Gastrocnemius medialis (tissue), 4 donors: ENCODE measurements at regions not wholly inside any gene's neighbourhood (a gene's known extent, or its start where the extent isn't known, plus 50 kb on each side); places are given as distances from the start of the nearest gene placed in this dataset.

Experiments
- ATAC-seq, 2 donors: fragments of 150-250 bp; one replicate each; pipeline ENCODE4 v1.9.1; 2016
- DNase-seq, 2 donors: peaks; one replicate each; pipeline ENCODE4 v3.0.0-alpha.2; 2019
- H3K27ac ChIP-seq, 4 donors: fragments of 200-600 bp; sonication (generic); 1 replicate in 1 of 4; 2 replicates in 3 of 4; pipeline ENCODE4 v1.5.1; 2016 to 2018; ENCODE audit warnings: mild to moderate bottlenecking in 2 of 4, moderate library complexity in 1 of 4
- H3K27me3 ChIP-seq, 3 donors: fragments of 200-600 bp; sonication (generic) in 2 of 3; 1 replicate in 1 of 3; 2 replicates in 2 of 3; pipeline versions ENCODE4 v1.5.1 to v1.6.0; 2016 to 2019; ENCODE audit warnings: mild to moderate bottlenecking in 1 of 3, moderate library complexity in 1 of 3
- H3K36me3 ChIP-seq, 2 donors: fragments of 200-600 bp; sonication (generic) in 1 of 2; one replicate each; pipeline ENCODE4 v1.5.1; 2017 to 2018
- H3K4me1 ChIP-seq, 2 donors: fragments of 200-600 bp; sonication (generic) in 1 of 2; one replicate each; pipeline ENCODE4 v1.5.1; 2016 to 2017; ENCODE audit warnings: mild to moderate bottlenecking in 2 of 2
- H3K4me3 ChIP-seq, 4 donors: fragments of 200-600 bp; sonication (generic) in 3 of 4; 1 replicate in 1 of 4; 2 replicates in 3 of 4; pipeline ENCODE4 v1.5.1; 2016 to 2019; ENCODE audit warnings: mild to moderate bottlenecking in 2 of 4
- H3K9me3 ChIP-seq, 3 donors: fragments of 200-600 bp; sonication (generic) in 2 of 3; 1 replicate in 1 of 3; 2 replicates in 2 of 3; pipeline ENCODE4 v1.5.1; 2016 to 2019
- POLR2A ChIP-seq, 2 donors: fragments of 450-650 bp; IDR thresholded peaks; one replicate each; pipeline ENCODE4 v1.6.1; 2017; ENCODE audit warnings: antibody characterized with exemption in 2 of 2, mild to moderate bottlenecking in 2 of 2, moderate library complexity in 2 of 2
- in situ Hi-C, 4 donors: fragments of 200-750 bp; cut with MboI; loops; one replicate each; pipeline versions ENCODE4 v1.15.0 to v1.8.0; 2017; ENCODE audit warnings: low sequenced_read_pairs in 4 of 4
- intact Hi-C: fragments of 100-400 bp; cut with DNase I; formaldehyde crosslinking; loops from one replicate; pipeline ENCODE4 v1.15.1; 2023; ENCODE audit warnings: low total_unique reads
- TF ChIP-seq, protein P1 (sequence below), 5 experiments: fragments of 450-650 bp in 3 of 5; fragments of 200-600 bp in 2 of 5; sonication (generic) in 2 of 5; IDR thresholded peaks in 4 of 5; conservative IDR thresholded peaks in 1 of 5; 1 replicate in 4 of 5; 2 replicates in 1 of 5; pipeline ENCODE4 v1.5.1; 2016 to 2019; ENCODE audit warnings: antibody characterized with exemption in 5 of 5, mild to moderate bottlenecking in 3 of 5, moderate library complexity in 3 of 5

DNA sequence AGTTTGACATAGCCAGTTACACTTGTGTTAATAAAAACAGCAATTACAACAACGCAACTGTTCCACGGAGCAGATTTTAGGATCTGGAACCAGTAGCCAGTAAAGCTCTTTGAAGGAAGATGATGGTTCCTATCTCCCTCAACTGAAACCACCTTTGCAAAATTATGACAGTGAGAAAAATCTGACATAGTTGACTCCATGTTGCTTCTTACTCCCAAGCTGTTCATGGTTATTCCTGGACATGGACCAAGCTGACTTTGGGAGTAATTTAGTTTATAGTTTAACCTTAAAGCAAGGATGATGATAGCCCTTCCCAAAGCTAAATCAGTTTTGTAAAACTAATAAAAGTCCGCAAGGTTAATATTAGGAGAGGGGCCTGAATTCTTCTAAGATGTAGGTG, 518.0 kb upstream of the ZP4 start:
- ATAC-seq (no peak), DNase-seq (no peak)
- intact Hi-C loops, result no loop called here
- Histone ChIP-seq H3K4me1 (no peaks in the 10 kb centered on the region), H3K36me3 (no peaks in the 10 kb centered on the region), H3K27me3 (no peaks in the 10 kb centered on the region), H3K4me3 (no peak overlapping the region), H3K27ac (no peak overlapping the region), H3K9me3 (no peaks in the 10 kb centered on the region)
- in situ Hi-C loops, result no loop called here
- TF ChIP-seq, protein P1, sequence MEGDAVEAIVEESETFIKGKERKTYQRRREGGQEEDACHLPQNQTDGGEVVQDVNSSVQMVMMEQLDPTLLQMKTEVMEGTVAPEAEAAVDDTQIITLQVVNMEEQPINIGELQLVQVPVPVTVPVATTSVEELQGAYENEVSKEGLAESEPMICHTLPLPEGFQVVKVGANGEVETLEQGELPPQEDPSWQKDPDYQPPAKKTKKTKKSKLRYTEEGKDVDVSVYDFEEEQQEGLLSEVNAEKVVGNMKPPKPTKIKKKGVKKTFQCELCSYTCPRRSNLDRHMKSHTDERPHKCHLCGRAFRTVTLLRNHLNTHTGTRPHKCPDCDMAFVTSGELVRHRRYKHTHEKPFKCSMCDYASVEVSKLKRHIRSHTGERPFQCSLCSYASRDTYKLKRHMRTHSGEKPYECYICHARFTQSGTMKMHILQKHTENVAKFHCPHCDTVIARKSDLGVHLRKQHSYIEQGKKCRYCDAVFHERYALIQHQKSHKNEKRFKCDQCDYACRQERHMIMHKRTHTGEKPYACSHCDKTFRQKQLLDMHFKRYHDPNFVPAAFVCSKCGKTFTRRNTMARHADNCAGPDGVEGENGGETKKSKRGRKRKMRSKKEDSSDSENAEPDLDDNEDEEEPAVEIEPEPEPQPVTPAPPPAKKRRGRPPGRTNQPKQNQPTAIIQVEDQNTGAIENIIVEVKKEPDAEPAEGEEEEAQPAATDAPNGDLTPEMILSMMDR (IDR thresholded peaks at IDR 0.05 in 4 of 5, conservative IDR thresholded peaks at IDR 0.05 in 1 of 5), result no peak
- no peak for TF ChIP-seq POLR2A (IDR thresholded peaks at IDR 0.05)

DNA sequence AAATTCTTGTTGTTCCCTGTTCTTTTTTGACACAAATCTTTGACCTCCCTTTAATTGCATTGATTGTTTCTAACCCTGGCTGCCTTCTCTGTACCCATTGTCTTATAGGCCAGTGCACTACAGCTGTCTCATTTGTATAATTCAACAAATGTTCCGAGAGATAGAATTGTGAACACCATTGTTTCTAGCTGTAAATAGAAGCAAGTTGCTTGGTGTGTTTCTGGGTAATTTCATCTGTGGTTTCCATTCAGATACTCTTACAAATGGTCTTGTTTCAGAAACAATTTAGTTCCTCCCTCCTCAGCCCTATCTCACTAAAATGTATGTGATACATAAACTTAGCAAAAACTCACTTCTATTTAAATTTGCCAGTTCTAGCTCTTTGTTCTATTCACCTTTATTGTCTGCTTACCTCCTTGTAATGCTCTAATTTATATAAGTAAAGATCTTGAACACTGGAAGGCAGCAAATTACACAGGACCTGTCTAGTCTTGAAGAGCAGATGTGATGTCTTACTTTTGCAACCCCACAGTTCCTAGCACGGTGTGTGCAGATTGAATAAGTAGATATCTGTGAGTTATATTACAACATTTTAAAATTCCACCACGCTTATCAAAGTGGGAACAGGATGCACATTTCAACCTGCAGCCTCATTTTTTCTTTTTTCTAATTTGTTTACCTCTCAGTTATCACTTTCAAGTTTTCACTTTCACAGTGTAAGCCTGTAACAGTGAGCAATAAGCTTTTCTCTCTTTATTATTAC, 515.6 kb upstream of the ZP4 start:
- H3K27ac ChIP-seq, result no peak overlapping the region
- no peak for TF ChIP-seq POLR2A (IDR thresholded peaks at IDR 0.05)
- TF ChIP-seq, protein P1 (IDR thresholded peaks at IDR 0.05 in 4 of 5, conservative IDR thresholded peaks at IDR 0.05 in 1 of 5), result no peak
- no peaks in the 10 kb centered on the region for H3K36me3 ChIP-seq
- no peaks in the 10 kb centered on the region for H3K27me3 ChIP-seq
- no peak for ATAC-seq
- no peaks in the 10 kb centered on the region for H3K9me3 ChIP-seq
- in situ Hi-C loops, result no loop called here
- H3K4me3 ChIP-seq, result no peak overlapping the region
- intact Hi-C loops, result no loop called here
- DNase-seq, result no peak
- H3K4me1 ChIP-seq, result no peaks in the 10 kb centered on the region

DNA sequence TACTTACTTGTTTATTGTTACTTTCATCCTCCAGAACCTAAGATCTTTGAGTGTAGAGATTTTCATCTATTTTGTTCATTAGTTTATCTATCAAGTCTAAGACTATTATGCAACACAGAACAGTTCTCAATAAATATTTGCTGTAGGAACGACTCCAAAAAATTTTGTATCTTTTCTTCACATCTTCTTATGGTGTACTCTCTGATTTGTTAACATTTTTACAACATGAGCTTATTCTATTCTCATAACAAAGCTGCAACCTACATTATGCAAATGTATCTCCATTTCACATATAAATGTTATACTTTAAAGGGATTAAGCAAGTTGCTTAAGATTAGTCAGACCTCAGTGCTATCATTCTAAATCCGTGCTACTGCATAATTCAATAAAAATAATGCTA, 514.2 kb upstream of the ZP4 start:
- intact Hi-C loops (no loop called here), in situ Hi-C loops (no loop called here)
- ATAC-seq, result no peak
- H3K4me3 ChIP-seq, result no peak overlapping the region
- no peak overlapping the region for H3K27ac ChIP-seq
- H3K36me3 ChIP-seq, result no peaks in the 10 kb centered on the region
- no peak for DNase-seq
- no peaks in the 10 kb centered on the region for H3K27me3 ChIP-seq
- TF ChIP-seq, protein P1 (IDR thresholded peaks at IDR 0.05 in 4 of 5, conservative IDR thresholded peaks at IDR 0.05 in 1 of 5), result no peak
- no peak for TF ChIP-seq POLR2A (IDR thresholded peaks at IDR 0.05)
- H3K9me3 ChIP-seq, result no peaks in the 10 kb centered on the region
- H3K4me1 ChIP-seq, result no peaks in the 10 kb centered on the region

DNA sequence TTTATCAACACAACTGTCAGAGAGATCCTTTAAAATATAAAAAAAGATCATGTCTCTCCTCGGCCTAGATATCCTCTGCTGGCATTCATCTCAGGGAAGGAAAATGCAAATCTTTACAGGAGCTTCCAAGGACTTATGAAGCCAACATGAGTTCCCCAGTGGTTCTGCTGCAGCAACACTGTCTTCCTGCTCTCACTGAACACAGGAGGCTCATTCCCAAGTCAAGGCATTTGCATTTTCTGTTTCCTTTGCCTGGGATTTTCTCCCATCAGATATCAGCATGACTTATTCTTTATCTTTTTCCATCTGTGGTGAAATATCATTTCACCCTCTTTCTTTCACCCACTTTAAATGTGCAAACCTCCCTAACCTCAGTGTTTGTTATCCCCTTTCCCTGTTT, 513.8 kb upstream of the ZP4 start:
- no peaks in the 10 kb centered on the region for H3K9me3 ChIP-seq
- in situ Hi-C loops, result no loop called here
- H3K4me3 ChIP-seq, result no peak overlapping the region
- H3K27ac ChIP-seq, result no peak overlapping the region
- no peaks in the 10 kb centered on the region for H3K4me1 ChIP-seq
- ATAC-seq, result no peak
- intact Hi-C loops, result no loop called here
- no peaks in the 10 kb centered on the region for H3K27me3 ChIP-seq
- no peak for DNase-seq
- TF ChIP-seq, protein P1 (IDR thresholded peaks at IDR 0.05 in 4 of 5, conservative IDR thresholded peaks at IDR 0.05 in 1 of 5), result no peak
- TF ChIP-seq POLR2A (IDR thresholded peaks at IDR 0.05), result no peak
- H3K36me3 ChIP-seq, result no peaks in the 10 kb centered on the region

DNA sequence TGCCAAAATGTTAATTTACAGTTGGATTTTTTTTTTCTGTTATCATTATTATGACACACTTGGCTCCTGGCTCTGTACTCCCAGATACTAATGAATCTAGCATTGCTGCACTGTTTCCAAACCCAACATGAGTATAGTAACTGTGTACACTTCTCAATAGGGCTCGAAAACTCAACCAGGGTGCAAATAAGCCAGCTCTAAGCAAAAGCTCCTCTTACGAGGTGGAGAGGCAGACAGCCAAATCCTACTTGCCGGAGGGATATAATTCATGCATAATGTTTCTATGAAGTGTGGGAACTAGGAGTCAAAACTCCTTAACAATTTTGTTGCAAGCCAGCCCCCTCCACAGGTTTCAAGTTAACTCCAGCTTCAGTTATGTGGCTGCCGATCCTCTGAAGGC, 510.4 kb upstream of the ZP4 start:
- Histone ChIP-seq H3K27ac (no peak overlapping the region), H3K36me3 (no peaks in the 10 kb centered on the region), H3K9me3 (no peaks in the 10 kb centered on the region), H3K4me3 (no peak overlapping the region), H3K27me3 (no peaks in the 10 kb centered on the region), H3K4me1 (no peaks in the 10 kb centered on the region)
- no peak for ATAC-seq
- in situ Hi-C loops (no loop called here), intact Hi-C loops (no loop called here)
- TF ChIP-seq, protein P1 (IDR thresholded peaks at IDR 0.05 in 4 of 5, conservative IDR thresholded peaks at IDR 0.05 in 1 of 5), result no peak
- TF ChIP-seq POLR2A (IDR thresholded peaks at IDR 0.05), result no peak
- no peak for DNase-seq
